PFSK-1 (cell line): ENCODE measurements at regions not wholly inside any gene's neighbourhood (a gene's known extent, or its start where the extent isn't known, plus 50 kb on each side); places are given as distances from the start of the nearest gene placed in this dataset.

ENCODE experiments used
- FOXP2 ChIP-seq: optimal IDR thresholded peaks from 2 replicates; pipeline ENCODE3; 2011; ENCODE audit warnings: borderline replicate concordance, control low read depth, inconsistent platforms; ENCODE audit not compliant: insufficient read depth; ENCODE audit errors: extremely low read length, extremely low read depth
- POLR2AphosphoS5 ChIP-seq: IDR thresholded peaks from 2 replicates; pipeline ENCODE4 v1.6.1; 2012; ENCODE audit warnings: low read depth, mild to moderate bottlenecking, control low read depth, low read length, moderate library complexity
- REST ChIP-seq, 2 experiments: IDR thresholded peaks; 2 replicates each; pipeline versions ENCODE4 v1.6.1 to v1.8.0; 2011 to 2012; ENCODE audit warnings: low read depth in 2 of 2, low read length in 2 of 2, control low read depth in 1 of 2, inconsistent platforms in 1 of 2, mild to moderate bottlenecking in 1 of 2, moderate library complexity in 1 of 2; ENCODE audit not compliant: insufficient read depth in 1 of 2
- SIN3A ChIP-seq: IDR thresholded peaks from 2 replicates; pipeline ENCODE4 v1.6.1; 2012; ENCODE audit warnings: mild to moderate bottlenecking, low read length, moderate library complexity, borderline replicate concordance; ENCODE audit not compliant: insufficient read depth
- TAF1 ChIP-seq: IDR thresholded peaks from 2 replicates; pipeline ENCODE4 v1.6.1; 2012; ENCODE audit warnings: low read length, control low read depth, borderline replicate concordance; ENCODE audit not compliant: insufficient read depth

- TF ChIP-seq REST (IDR thresholded peaks at IDR 0.05; ENCODE audit: insufficient read depth in 1 of 2, low read depth in 2 of 2, low read length in 2 of 2) (no peak), TAF1 (no peak), POLR2AphosphoS5 (no peak), SIN3A (no peak), FOXP2 (no peak)
Measured at GRCh38 chr9:27943501-27943900, 370.2 kb upstream of the C9orf72 start.
